IMR-90 (cell line): ENCODE measurements at regions not wholly inside any gene's neighbourhood (a gene's known extent, or its start where the extent isn't known, plus 50 kb on each side); places are given as distances from the start of the nearest gene placed in this dataset.

Experiments used
- ATAC-seq: fragments of 200-7000 bp; cut with Tn5 transposase; 2 replicates; pipeline ENCODE4 v1.9.1; 2020; ENCODE audit warnings: low read depth, mild to moderate bottlenecking, moderate library complexity
- BruUV-seq: library from RNA; stranded (reverse); fragments of 400-500 nt; replicated peaks from 2 replicates; lab custom pipeline; 2021; lab: Mats Ljungman, UMichigan
- CTCF ChIA-PET: fragments of 300-600 bp; formaldehyde crosslinking; extraction: SDS; loops from one replicate; lab custom pipeline; 2021; ENCODE audit warnings: antibody characterized with exemption; lab: Yijun Ruan, JAX
- POLR2A ChIA-PET: fragments of 300-600 bp; sonication (Branson Sonifier 250); formaldehyde crosslinking; loops from one replicate; lab custom pipeline; 2022; ENCODE audit warnings: antibody characterized with exemption; ENCODE audit not compliant: unreplicated experiment; lab: Charles Lee
- DNase-seq: peaks from one replicate; pipeline ENCODE4 v3.0.0; 2013
- H2AFZ ChIP-seq: replicated peaks from 2 replicates; pipeline ENCODE3; 2013; ENCODE audit warnings: low read length, mild to moderate bottlenecking; ENCODE audit not compliant: poor library complexity
- H2AK5ac ChIP-seq: 2 replicates; pipeline ENCODE4 v1.6.1; 2013; ENCODE audit warnings: low read depth, low read length, inconsistent platforms
- H2AK9ac ChIP-seq: replicated peaks from 2 replicates; pipeline ENCODE3; 2013; ENCODE audit warnings: mild to moderate bottlenecking, low read depth, low read length, moderate library complexity; ENCODE audit not compliant: poor library complexity
- H2BK120ac ChIP-seq: 2 replicates; pipeline ENCODE4 v1.6.1; 2013; ENCODE audit warnings: low read depth, low read length, inconsistent platforms
- H2BK15ac ChIP-seq: 3 replicates; pipeline ENCODE4 v1.6.1; 2013; ENCODE audit warnings: low read depth, low read length, inconsistent platforms
- H2BK20ac ChIP-seq: 2 replicates; pipeline ENCODE4 v1.6.1; 2013; ENCODE audit warnings: low read depth, mild to moderate bottlenecking, inconsistent platforms, low read length, moderate library complexity
- H2BK5ac ChIP-seq: 2 replicates; pipeline ENCODE4 v1.6.1; 2013; ENCODE audit warnings: mild to moderate bottlenecking, low read depth, low read length, inconsistent platforms; ENCODE audit not compliant: poor library complexity, severe bottlenecking
- H3K14ac ChIP-seq: replicated peaks from 2 replicates; pipeline ENCODE4 v1.6.1; 2013; ENCODE audit warnings: low read depth, low read length, inconsistent platforms
- H3K18ac ChIP-seq: 2 replicates; pipeline ENCODE4 v1.6.1; 2013; ENCODE audit warnings: low read depth, low read length, control low read depth
- H3K23ac ChIP-seq: 2 replicates; pipeline ENCODE4 v1.6.1; 2013; ENCODE audit warnings: low read depth, low read length, inconsistent platforms
- H3K27ac ChIP-seq: 2 replicates; pipeline ENCODE4 v1.5.1; 2013; ENCODE audit warnings: mild to moderate bottlenecking, control low read depth, low read length; ENCODE audit not compliant: insufficient read depth
- H3K27me3 ChIP-seq: 2 replicates; pipeline ENCODE4 v1.6.1; 2013; ENCODE audit warnings: low read length; ENCODE audit not compliant: control insufficient read depth, insufficient read depth
- H3K36me3 ChIP-seq: 2 replicates; pipeline ENCODE4 v1.6.1; 2013; ENCODE audit warnings: low read length, mixed read lengths; ENCODE audit not compliant: control insufficient read depth, insufficient read depth
- H3K4ac ChIP-seq: 2 replicates; pipeline ENCODE4 v1.6.1; 2013; ENCODE audit warnings: low read depth, low read length, inconsistent platforms
- H3K4me1 ChIP-seq: 2 replicates; pipeline ENCODE4 v1.6.1; 2013; ENCODE audit warnings: low read length, mixed read lengths; ENCODE audit not compliant: control insufficient read depth, insufficient read depth
- H3K4me2 ChIP-seq: 2 replicates; pipeline ENCODE4 v1.6.1; 2013; ENCODE audit warnings: low read depth, mild to moderate bottlenecking, control low read depth, low read length, moderate library complexity
- H3K4me3 ChIP-seq: 2 replicates; pipeline ENCODE4 v1.5.1; 2013; ENCODE audit warnings: low read depth, mild to moderate bottlenecking, control low read depth, low read length, moderate library complexity; ENCODE audit not compliant: insufficient read depth
- H3K56ac ChIP-seq: 2 replicates; pipeline ENCODE4 v1.6.1; 2013; ENCODE audit warnings: low read length, inconsistent platforms; ENCODE audit not compliant: insufficient read depth; ENCODE audit errors: extremely low read depth
- H3K79me1 ChIP-seq, 2 experiments: 2 replicates each; pipeline ENCODE4 v1.6.1; 2013; ENCODE audit warnings: low read length in 2 of 2, inconsistent platforms in 1 of 2, low read depth in 1 of 2
- H3K9ac ChIP-seq: 2 replicates; pipeline ENCODE4 v1.6.1; 2013; ENCODE audit warnings: low read depth, low read length, control low read depth
- H3K9me1 ChIP-seq: 2 replicates; pipeline ENCODE4 v1.6.1; 2013; ENCODE audit warnings: low read length, inconsistent platforms; ENCODE audit not compliant: insufficient read depth
- H3K9me3 ChIP-seq: 2 replicates; pipeline ENCODE4 v1.6.1; 2013; ENCODE audit warnings: low read length; ENCODE audit not compliant: control insufficient read depth, insufficient read depth
- H4K20me1 ChIP-seq: 2 replicates; pipeline ENCODE4 v1.6.1; 2013; ENCODE audit warnings: low read length, inconsistent platforms; ENCODE audit not compliant: insufficient read depth
- H4K5ac ChIP-seq: 2 replicates; pipeline ENCODE4 v1.6.1; 2013; ENCODE audit warnings: mild to moderate bottlenecking, low read depth, low read length, control low read depth
- H4K8ac ChIP-seq, 2 experiments: 2 replicates each; pipeline ENCODE4 v1.6.1; 2013; ENCODE audit warnings: low read depth in 2 of 2, low read length in 2 of 2, control low read depth in 1 of 2, inconsistent platforms in 1 of 2
- H4K91ac ChIP-seq: 2 replicates; pipeline ENCODE4 v1.6.1; 2013; ENCODE audit warnings: low read depth, low read length, inconsistent platforms; ENCODE audit not compliant: insufficient read depth
- CEBPB ChIP-seq: IDR thresholded peaks from 2 replicates; pipeline ENCODE4 v1.6.1; 2012; ENCODE audit warnings: low read depth, low read length, improper control_type of control experiment
- CHD1 ChIP-seq: IDR thresholded peaks from 2 replicates; pipeline ENCODE4 v1.6.1; 2012; ENCODE audit warnings: low read depth, low read length, improper control_type of control experiment
- CTCF ChIP-seq: conservative IDR thresholded peaks from 2 replicates; pipeline ENCODE4 v1.5.1; 2012; ENCODE audit warnings: mild to moderate bottlenecking, low read depth, low read length, improper control_type of control experiment
- MAFK ChIP-seq: IDR thresholded peaks from 2 replicates; pipeline ENCODE4 v1.6.1; 2012; ENCODE audit warnings: low read depth, low read length, improper control_type of control experiment
- MAZ ChIP-seq: IDR thresholded peaks from 2 replicates; pipeline ENCODE4 v1.6.1; 2012; ENCODE audit warnings: low read depth, mild to moderate bottlenecking, low read length, improper control_type of control experiment, moderate library complexity, borderline replicate concordance
- MXI1 ChIP-seq: IDR thresholded peaks from 2 replicates; pipeline ENCODE4 v1.6.1; 2012; ENCODE audit warnings: low read depth, mild to moderate bottlenecking, low read length, moderate library complexity, borderline replicate concordance
- NFE2L2 ChIP-seq: fragments of 150-350 bp; IDR thresholded peaks from 2 replicates; pipeline ENCODE4 v1.6.1; 2016; ENCODE audit warnings: low read depth, mild to moderate bottlenecking, low read length
- POLR2A ChIP-seq: IDR thresholded peaks from 2 replicates; pipeline ENCODE4 v1.6.1; 2012; ENCODE audit warnings: mild to moderate bottlenecking, low read depth, low read length
- RAD21 ChIP-seq: IDR thresholded peaks from 2 replicates; pipeline ENCODE4 v1.6.1; 2012; ENCODE audit warnings: low read length, improper control_type of control experiment
- RCOR1 ChIP-seq: IDR thresholded peaks from 2 replicates; pipeline ENCODE4 v1.6.1; 2012; ENCODE audit warnings: mild to moderate bottlenecking, low read length, improper control_type of control experiment; ENCODE audit not compliant: insufficient replicate concordance
- SMC3 ChIP-seq: fragments of 150-350 bp; IDR thresholded peaks from 2 replicates; pipeline ENCODE4 v1.6.1; 2016; ENCODE audit warnings: low read depth, mild to moderate bottlenecking, antibody characterized with exemption, low read length, moderate library complexity
- WGBS, 2 experiments: methylation state at CpG; one replicate each; pipeline versions ENCODE4 v1.1.5 to v1.1.7; 2013; ENCODE audit warnings: missing lambda C conversion rate in 2 of 2; ENCODE audit not compliant: insufficient read length in 1 of 2; ENCODE audit errors: extremely low coverage in 2 of 2; 5-methylcytosine and 5-hydroxymethylcytosine counted together
- dilution Hi-C: fragments of 300-500 bp; cut with HindIII; formaldehyde crosslinking; loops from one replicate; pipeline ENCODE4 v1.14.3; 2018; ENCODE audit warnings: low sequenced_read_pairs; ENCODE audit not compliant: unreplicated experiment
- in situ Hi-C: fragments of 300-500 bp; cut with MboI; formaldehyde crosslinking; loops from 3 replicates; pipeline ENCODE4 v1.14.3; 2019; ENCODE audit warnings: low sequenced_read_pairs, inconsistent platforms, mixed read lengths
- intact Hi-C: fragments of 100-400 bp; cut with micrococcal nuclease; formaldehyde crosslinking; loops from 2 replicates; pipeline ENCODE4 v1.10.0; 2022
- TF ChIP-seq, protein P1 (sequence below): fragments of 150-350 bp; IDR thresholded peaks from 2 replicates; pipeline ENCODE4 v1.6.1; 2016; ENCODE audit warnings: low read depth, mild to moderate bottlenecking, low read length, moderate library complexity, borderline replicate concordance

DNA sequence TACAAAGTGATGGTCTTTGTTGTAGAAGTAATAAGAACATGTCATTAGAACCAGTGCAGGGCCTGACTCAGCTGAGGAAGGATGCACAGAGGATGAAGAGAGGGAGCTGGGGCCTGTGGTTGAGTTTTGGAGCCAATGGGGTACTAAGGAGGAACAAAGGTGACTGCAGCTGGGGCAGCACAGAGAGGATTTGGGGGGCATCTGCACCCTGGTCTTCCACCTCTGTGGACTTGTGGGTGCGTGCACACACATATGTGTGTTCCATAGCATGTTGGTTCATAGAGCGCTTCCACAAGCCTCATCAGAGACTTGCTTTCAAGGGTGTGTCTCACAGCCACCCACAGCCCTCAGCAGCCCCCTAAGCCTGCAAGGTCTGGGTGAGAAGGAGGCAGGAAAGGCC is 650.3 kb upstream of the MGMT start:
- DNase-seq, result no peak
- no peak overlapping the region for H3K4me3 ChIP-seq
- no peak for TF ChIP-seq CHD1
- TF ChIP-seq MXI1, result no peak
- no peak for TF ChIP-seq CEBPB
- TF ChIP-seq, protein P1, sequence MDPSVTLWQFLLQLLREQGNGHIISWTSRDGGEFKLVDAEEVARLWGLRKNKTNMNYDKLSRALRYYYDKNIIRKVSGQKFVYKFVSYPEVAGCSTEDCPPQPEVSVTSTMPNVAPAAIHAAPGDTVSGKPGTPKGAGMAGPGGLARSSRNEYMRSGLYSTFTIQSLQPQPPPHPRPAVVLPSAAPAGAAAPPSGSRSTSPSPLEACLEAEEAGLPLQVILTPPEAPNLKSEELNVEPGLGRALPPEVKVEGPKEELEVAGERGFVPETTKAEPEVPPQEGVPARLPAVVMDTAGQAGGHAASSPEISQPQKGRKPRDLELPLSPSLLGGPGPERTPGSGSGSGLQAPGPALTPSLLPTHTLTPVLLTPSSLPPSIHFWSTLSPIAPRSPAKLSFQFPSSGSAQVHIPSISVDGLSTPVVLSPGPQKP, result no peak
- no peak for TF ChIP-seq SMC3
- TF ChIP-seq MAZ, result no peak
- TF ChIP-seq POLR2A, result no peak
- no peak for TF ChIP-seq RCOR1
- no peak for TF ChIP-seq MAFK
- TF ChIP-seq CTCF, result no peak
- no peak for TF ChIP-seq RAD21
- TF ChIP-seq NFE2L2, result no peak
- H2AK9ac ChIP-seq, result no peak overlapping the region
- no peaks in the 10 kb centered on the region for H3K27me3 ChIP-seq
- H3K4me1 ChIP-seq, result no peaks in the 10 kb centered on the region
- H3K23ac ChIP-seq, result no peak overlapping the region
- H2BK20ac ChIP-seq, result no peak overlapping the region
- H3K18ac ChIP-seq, result no peak overlapping the region
- dilution Hi-C loops, result no loop called here
- BruUV-seq, result no TSS peak
- no peaks in the 10 kb centered on the region for H4K20me1 ChIP-seq
- no peak overlapping the region for H3K14ac ChIP-seq
- no peak overlapping the region for H4K8ac ChIP-seq
- no peak overlapping the region for H3K9ac ChIP-seq
- in situ Hi-C loops, result no loop called here
- no peak for ATAC-seq
- no peak overlapping the region for H2AK5ac ChIP-seq
- H3K27ac ChIP-seq, result no peak overlapping the region
- no peak overlapping the region for H2BK5ac ChIP-seq
- H3K79me1 ChIP-seq, result no peaks in the 10 kb centered on the region
- no peak overlapping the region for H3K4me2 ChIP-seq
- CTCF ChIA-PET, result no interaction called here
- H3K9me1 ChIP-seq, result no peaks in the 10 kb centered on the region
- H2BK120ac ChIP-seq, result no peak overlapping the region
- H4K5ac ChIP-seq, result no peak overlapping the region
- no peaks in the 10 kb centered on the region for H3K36me3 ChIP-seq
- no peak overlapping the region for H2BK15ac ChIP-seq
- no peak overlapping the region for H4K91ac ChIP-seq
- H3K9me3 ChIP-seq, result peaks cover 31% of the 10 kb centered on the region
- no peak overlapping the region for H2AFZ ChIP-seq
- WGBS, 2 experiments, result no CpG with 5 or more reads among the region's 2 CpGs
- intact Hi-C loops, result no loop called here
- no peak overlapping the region for H3K56ac ChIP-seq
- POLR2A ChIA-PET, result no interaction called here
- H3K4ac ChIP-seq, result no peak overlapping the region
